ENCODE measurements at regions not wholly inside any gene's neighbourhood (a gene's known extent, or its start where the extent isn't known, plus 50 kb on each side); places are given as distances from the start of the nearest gene placed in this dataset.
A peak's percentile ranks its signal among the peaks of the same experiment; 100 is the strongest.
"Not testable (repeated sequence)": the region's sequence is repeated elsewhere in the genome, so short reads cannot be mapped to it uniquely, and the experiment has no call there.

DNA sequence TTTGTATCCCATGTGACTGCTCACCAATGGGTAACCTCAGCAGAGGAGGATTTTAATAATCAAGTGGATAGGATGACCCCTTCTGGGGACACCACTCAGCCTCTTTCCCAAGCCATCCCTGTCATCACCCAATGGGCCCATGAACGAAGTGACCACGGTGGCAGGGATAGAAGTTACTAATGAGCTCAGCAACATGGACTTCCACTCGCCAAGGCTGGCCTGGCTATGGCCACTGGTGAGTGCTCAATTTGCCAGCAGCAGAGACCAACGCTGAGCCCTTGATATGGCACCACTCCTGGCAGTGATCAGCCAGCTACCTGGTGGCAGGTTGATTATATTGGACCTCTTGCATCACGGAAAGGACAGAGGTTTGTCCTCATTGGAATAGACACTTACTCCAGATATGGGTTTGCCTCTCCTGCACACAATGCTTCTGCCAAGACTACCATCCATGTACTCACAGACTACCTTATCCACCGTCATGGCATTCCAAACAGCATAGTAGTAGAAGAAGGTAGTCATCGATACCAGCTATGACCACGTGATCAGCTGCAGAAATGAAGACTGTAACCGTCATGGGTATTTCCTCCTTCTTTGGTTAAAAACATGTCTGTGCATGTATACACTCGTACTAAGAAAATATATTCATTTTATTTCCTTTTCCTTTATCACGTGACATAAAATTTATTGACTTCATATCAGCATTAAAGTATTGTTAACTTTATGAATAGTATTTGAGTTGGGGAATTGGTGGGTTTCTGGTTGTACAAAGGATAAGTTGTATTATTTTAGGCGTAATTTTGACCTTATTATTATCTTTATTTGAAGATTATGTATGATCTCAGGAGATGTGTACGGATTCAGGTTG is 562.6 kb downstream of the PTPRU start:
- peaks cover 15% of the 10 kb centered on the region for H3K4me1 Mint-ChIP-seq
- H3K9me3 Mint-ChIP-seq, result peaks cover 21% of the 10 kb centered on the region
- peaks cover 13% of the 10 kb centered on the region for H3K27me3 Mint-ChIP-seq (ENCODE audit: low read depth)
- TF ChIP-seq, protein P1, sequence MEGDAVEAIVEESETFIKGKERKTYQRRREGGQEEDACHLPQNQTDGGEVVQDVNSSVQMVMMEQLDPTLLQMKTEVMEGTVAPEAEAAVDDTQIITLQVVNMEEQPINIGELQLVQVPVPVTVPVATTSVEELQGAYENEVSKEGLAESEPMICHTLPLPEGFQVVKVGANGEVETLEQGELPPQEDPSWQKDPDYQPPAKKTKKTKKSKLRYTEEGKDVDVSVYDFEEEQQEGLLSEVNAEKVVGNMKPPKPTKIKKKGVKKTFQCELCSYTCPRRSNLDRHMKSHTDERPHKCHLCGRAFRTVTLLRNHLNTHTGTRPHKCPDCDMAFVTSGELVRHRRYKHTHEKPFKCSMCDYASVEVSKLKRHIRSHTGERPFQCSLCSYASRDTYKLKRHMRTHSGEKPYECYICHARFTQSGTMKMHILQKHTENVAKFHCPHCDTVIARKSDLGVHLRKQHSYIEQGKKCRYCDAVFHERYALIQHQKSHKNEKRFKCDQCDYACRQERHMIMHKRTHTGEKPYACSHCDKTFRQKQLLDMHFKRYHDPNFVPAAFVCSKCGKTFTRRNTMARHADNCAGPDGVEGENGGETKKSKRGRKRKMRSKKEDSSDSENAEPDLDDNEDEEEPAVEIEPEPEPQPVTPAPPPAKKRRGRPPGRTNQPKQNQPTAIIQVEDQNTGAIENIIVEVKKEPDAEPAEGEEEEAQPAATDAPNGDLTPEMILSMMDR (IDR thresholded peaks at IDR 0.05; ENCODE audit: unreplicated experiment in 3 of 3), result no peak
- H3K36me3 Mint-ChIP-seq (ENCODE audit: low read depth), result peaks cover 4% of the 10 kb centered on the region
- no peak overlapping the region for H3K4me3 Mint-ChIP-seq
- no peak overlapping the region for H3K27ac Mint-ChIP-seq

DNA sequence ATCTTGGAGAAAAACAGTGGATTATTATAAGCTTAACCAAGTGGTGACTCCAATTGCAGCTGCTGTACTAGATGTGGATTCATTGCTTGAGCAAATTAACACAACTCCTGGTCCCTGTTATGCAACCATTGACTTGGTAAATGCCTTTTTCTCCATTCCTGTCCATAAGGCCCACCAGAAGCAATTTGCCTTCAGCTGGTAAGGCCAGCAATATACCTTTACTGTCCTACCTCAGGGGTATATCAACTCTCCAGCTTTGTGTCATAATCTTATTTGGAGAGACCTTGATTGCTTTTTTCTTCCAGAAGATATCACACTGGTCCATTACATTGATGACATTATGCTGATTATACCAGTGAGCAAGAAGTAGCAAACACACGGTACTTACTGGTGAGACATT is 560.8 kb downstream of the PTPRU start:
- not testable (repeated sequence) for H3K27ac Mint-ChIP-seq; H3K4me3 Mint-ChIP-seq; H3K36me3 Mint-ChIP-seq (ENCODE audit: low read depth); H3K4me1 Mint-ChIP-seq
- H3K9me3 Mint-ChIP-seq, result peaks cover 21% of the 10 kb centered on the region
- H3K27me3 Mint-ChIP-seq (ENCODE audit: low read depth), result peaks cover 17% of the 10 kb centered on the region

DNA sequence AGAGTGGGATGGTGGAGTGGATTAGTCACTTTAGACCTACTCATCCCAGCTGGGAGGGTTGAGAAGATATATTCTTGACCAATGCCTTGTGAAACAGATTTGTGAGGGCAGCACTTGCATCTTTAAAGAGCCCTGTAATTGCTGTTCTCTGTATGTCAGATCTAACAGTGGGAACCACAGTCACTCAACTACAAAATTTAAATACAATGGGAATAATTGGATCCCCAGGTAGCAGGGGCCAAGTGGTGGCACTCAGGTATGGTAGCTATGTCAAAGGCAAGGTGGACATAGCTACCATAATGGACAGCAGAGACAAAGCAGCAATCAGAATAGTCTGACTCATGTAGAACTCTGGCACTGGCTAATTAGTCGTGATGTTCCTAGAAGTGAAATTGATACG is 559.6 kb downstream of the PTPRU start:
- not testable (repeated sequence) for H3K27ac Mint-ChIP-seq; H3K36me3 Mint-ChIP-seq (ENCODE audit: low read depth); H3K4me3 Mint-ChIP-seq; H3K4me1 Mint-ChIP-seq
- H3K9me3 Mint-ChIP-seq, result peaks cover 21% of the 10 kb centered on the region
- H3K27me3 Mint-ChIP-seq (ENCODE audit: low read depth), result peaks cover 23% of the 10 kb centered on the region

DNA sequence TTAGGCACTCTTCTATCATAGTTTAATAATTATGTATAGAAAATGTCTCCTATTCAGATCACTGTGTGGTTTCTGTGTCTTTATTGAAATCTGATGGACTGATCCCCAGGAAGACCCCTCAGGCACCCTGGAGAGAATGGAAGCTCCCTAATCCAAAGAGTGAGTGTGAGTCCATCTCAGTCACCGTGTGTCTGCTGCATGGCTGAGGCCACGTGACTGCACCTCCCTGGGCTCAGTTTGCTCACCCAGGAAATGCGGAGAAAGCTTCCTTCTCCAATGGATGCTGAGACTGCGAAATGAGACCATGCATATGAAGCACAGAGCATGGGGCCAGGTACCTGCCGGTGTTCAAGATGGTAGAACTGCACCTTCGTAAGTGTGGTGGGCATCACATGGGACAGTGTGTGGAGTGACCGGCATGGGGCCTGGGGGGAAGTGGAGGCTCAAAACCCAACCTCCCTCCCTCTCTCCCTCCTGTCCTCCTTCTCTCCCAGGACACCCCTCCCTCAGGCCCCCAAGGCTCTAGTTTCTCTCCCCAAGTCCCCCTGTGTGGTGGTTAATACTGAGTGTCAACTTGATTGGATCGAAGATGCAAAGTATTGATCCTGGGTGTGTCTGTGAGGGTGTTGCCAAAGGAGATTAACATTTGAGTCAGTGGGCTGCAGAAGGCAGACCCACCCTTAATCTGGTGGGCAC is 557.5 kb downstream of the PTPRU start:
- peaks cover 21% of the 10 kb centered on the region for H3K9me3 Mint-ChIP-seq
- no peaks in the 10 kb centered on the region for H3K4me1 Mint-ChIP-seq
- peaks cover 4% of the 10 kb centered on the region for H3K36me3 Mint-ChIP-seq (ENCODE audit: low read depth)
- H3K4me3 Mint-ChIP-seq, result no peak overlapping the region
- TF ChIP-seq, protein P1 (IDR thresholded peaks at IDR 0.05; ENCODE audit: unreplicated experiment in 3 of 3), result no peak
- H3K27ac Mint-ChIP-seq, result no peak overlapping the region
- H3K27me3 Mint-ChIP-seq (ENCODE audit: low read depth), result peaks cover 29% of the 10 kb centered on the region

DNA sequence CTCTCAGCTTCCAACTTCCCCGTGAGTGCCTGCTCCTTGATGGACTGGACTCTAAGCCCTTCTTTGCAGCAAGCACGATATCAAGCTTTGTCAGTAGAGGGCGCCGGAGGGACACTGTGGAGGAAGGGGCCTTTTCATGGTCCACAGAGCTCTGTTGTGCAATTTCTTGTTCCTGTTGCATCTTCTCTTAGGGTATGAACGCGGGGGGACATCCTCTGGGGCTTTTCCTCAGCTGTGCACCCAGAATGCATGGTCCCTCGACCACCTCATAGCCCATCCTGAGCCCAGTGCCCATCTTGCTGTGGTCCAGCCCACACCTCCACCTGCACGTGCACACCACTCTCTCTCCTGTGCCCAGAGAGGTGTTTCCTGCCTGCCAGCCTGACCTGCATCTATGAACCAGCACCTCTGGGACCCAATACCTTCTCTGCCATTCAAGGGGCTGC is 556.8 kb downstream of the PTPRU start:
- peaks cover 18% of the 10 kb centered on the region for H3K9me3 Mint-ChIP-seq
- H3K4me1 Mint-ChIP-seq, result no peaks in the 10 kb centered on the region
- peaks cover 25% of the 10 kb centered on the region for H3K27me3 Mint-ChIP-seq (ENCODE audit: low read depth)
- TF ChIP-seq, protein P1 (IDR thresholded peaks at IDR 0.05; ENCODE audit: unreplicated experiment in 3 of 3), result peak; percentile 81 to 90 (median 83)
- no peak overlapping the region for H3K4me3 Mint-ChIP-seq
- no peak overlapping the region for H3K27ac Mint-ChIP-seq
- peaks cover 4% of the 10 kb centered on the region for H3K36me3 Mint-ChIP-seq (ENCODE audit: low read depth)

DNA sequence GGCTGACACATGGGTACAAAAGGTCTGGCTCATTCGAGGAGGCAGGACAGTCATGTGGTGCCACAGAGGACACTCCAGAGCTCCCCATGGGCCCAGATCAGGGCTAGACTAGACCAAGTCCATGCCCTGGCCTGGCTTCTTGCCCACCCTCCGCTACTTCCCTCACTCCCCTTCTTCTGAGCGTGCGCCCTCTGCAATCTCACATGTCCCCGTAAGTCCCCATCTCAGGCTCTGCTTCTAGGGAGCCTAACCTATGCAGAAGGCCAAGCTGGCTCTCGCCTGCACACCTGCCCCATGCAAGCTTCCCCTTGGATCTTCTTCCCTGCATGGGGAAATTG is 553.6 kb downstream of the PTPRU start:
- Mint-ChIP-seq H3K36me3 (ENCODE audit: low read depth) (peaks cover 3% of the 10 kb centered on the region), H3K9me3 (peaks cover 4% of the 10 kb centered on the region), H3K4me1 (no peaks in the 10 kb centered on the region), H3K27me3 (ENCODE audit: low read depth) (peaks cover 30% of the 10 kb centered on the region), H3K27ac (no peak overlapping the region), H3K4me3 (no peak overlapping the region)
- TF ChIP-seq, protein P1 (IDR thresholded peaks at IDR 0.05; ENCODE audit: unreplicated experiment in 3 of 3), result no peak
